Transverse colon (tissue), 4 donors: ENCODE measurements at regions not wholly inside any gene's neighbourhood (a gene's known extent, or its start where the extent isn't known, plus 50 kb on each side); places are given as distances from the start of the nearest gene placed in this dataset.

ENCODE experiments used
- DNase-seq: peaks from one replicate; pipeline ENCODE4 v3.0.0-alpha.2; 2019
- H3K27ac ChIP-seq, 4 donors: fragments of 200-600 bp; sonication (generic); 2 replicates each; pipeline ENCODE4 v1.5.1; 2016 to 2018; ENCODE audit warnings: inconsistent platforms in 4 of 4
- H3K27me3 ChIP-seq: fragments of 200-600 bp; sonication (generic); 2 replicates; pipeline ENCODE4 v1.5.1; 2017; ENCODE audit warnings: inconsistent platforms
- H3K36me3 ChIP-seq, 4 donors: fragments of 200-600 bp; sonication (generic); 2 replicates each; pipeline ENCODE4 v1.5.1; 2017 to 2019; ENCODE audit warnings: inconsistent platforms in 4 of 4
- H3K4me1 ChIP-seq, 4 donors: fragments of 200-600 bp; sonication (generic); 2 replicates each; pipeline ENCODE4 v1.5.1; 2017 to 2020; ENCODE audit warnings: inconsistent platforms in 4 of 4
- H3K4me3 ChIP-seq, 4 donors: fragments of 200-600 bp; sonication (generic); 1 replicate in 1 of 4; 2 replicates in 3 of 4; pipeline versions ENCODE4 v1.5.1 to v1.6.1; 2017 to 2019; ENCODE audit warnings: inconsistent platforms in 4 of 4
- H3K9me3 ChIP-seq, 2 donors: fragments of 200-600 bp; sonication (generic); 2 replicates each; pipeline ENCODE4 v1.5.1; 2017 to 2019; ENCODE audit warnings: inconsistent platforms in 2 of 2
- EP300 ChIP-seq: sonication (generic); formaldehyde crosslinking; IDR thresholded peaks from one replicate; pipeline ENCODE4 v1.6.1; 2017; ENCODE audit warnings: antibody characterized with exemption, low read depth
- POLR2A ChIP-seq: fragments of 450-650 bp; IDR thresholded peaks from one replicate; pipeline ENCODE4 v1.6.1; 2016; ENCODE audit warnings: antibody characterized with exemption, mild to moderate bottlenecking, moderate library complexity
- POLR2AphosphoS5 ChIP-seq, 3 donors: sonication (generic); formaldehyde crosslinking; IDR thresholded peaks; one replicate each; pipeline ENCODE4 v1.6.1; 2016; ENCODE audit warnings: antibody characterized with exemption in 3 of 3
- WGBS, 2 donors: methylation state at CpG; one replicate each; pipeline ENCODE4 v1.1.5; 2018; ENCODE audit warnings: low coverage in 1 of 2; 5-methylcytosine and 5-hydroxymethylcytosine counted together
- in situ Hi-C, 4 donors: fragments of 200-750 bp; cut with MboI; loops; one replicate each; pipeline versions ENCODE4 v1.15.0 to v1.15.1; 2017; ENCODE audit warnings: low sequenced_read_pairs in 3 of 4, low pct_ligation_motif_present in 1 of 4, low pct_unique_long_range_greater_than_20kb in 1 of 4
- intact Hi-C: fragments of 100-400 bp; cut with DNase I; formaldehyde crosslinking; loops from one replicate; pipeline ENCODE4 v1.15.1; 2023; ENCODE audit warnings: low total_unique reads
- TF ChIP-seq, protein P1 (sequence below), 5 experiments: fragments of 200-600 bp in 3 of 5; fragments of 450-650 bp in 2 of 5; sonication (generic) in 3 of 5; IDR thresholded peaks; 1 replicate in 2 of 5; 2 replicates in 3 of 5; pipeline ENCODE4 v1.5.1; 2016 to 2017; ENCODE audit warnings: antibody characterized with exemption in 5 of 5, inconsistent platforms in 3 of 5, mild to moderate bottlenecking in 2 of 5, moderate library complexity in 1 of 5

GRCh38 chr2:161104054-161104553, 56.1 kb upstream of the TANK start:
- H3K27ac ChIP-seq = no peak overlapping the region
- WGBS, 2 donors = 58 to 62% methylated on average over 4 to 5 of the region's 5 CpGs
- no peaks in the 10 kb centered on the region for H3K9me3 ChIP-seq
- no peak for DNase-seq
- H3K4me3 ChIP-seq = no peak overlapping the region
- peaks cover 0 to 16% (median 6%) of the 10 kb centered on the region in 4 donors for H3K4me1 ChIP-seq
- TF ChIP-seq POLR2AphosphoS5 (IDR thresholded peaks at IDR 0.05) (no peak), POLR2A (no peak), EP300 (no peak)
- TF ChIP-seq, protein P1, sequence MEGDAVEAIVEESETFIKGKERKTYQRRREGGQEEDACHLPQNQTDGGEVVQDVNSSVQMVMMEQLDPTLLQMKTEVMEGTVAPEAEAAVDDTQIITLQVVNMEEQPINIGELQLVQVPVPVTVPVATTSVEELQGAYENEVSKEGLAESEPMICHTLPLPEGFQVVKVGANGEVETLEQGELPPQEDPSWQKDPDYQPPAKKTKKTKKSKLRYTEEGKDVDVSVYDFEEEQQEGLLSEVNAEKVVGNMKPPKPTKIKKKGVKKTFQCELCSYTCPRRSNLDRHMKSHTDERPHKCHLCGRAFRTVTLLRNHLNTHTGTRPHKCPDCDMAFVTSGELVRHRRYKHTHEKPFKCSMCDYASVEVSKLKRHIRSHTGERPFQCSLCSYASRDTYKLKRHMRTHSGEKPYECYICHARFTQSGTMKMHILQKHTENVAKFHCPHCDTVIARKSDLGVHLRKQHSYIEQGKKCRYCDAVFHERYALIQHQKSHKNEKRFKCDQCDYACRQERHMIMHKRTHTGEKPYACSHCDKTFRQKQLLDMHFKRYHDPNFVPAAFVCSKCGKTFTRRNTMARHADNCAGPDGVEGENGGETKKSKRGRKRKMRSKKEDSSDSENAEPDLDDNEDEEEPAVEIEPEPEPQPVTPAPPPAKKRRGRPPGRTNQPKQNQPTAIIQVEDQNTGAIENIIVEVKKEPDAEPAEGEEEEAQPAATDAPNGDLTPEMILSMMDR (IDR thresholded peaks at IDR 0.05) = no peak
- intact Hi-C loops = no loop called here
- H3K36me3 ChIP-seq = no peaks in the 10 kb centered on the region
- in situ Hi-C loops = no loop called here
- no peaks in the 10 kb centered on the region for H3K27me3 ChIP-seq

- Histone ChIP-seq H3K9me3 (no peaks in the 10 kb centered on the region), H3K4me1 (peaks cover 0 to 13% (median 6%) of the 10 kb centered on the region in 4 donors), H3K27me3 (no peaks in the 10 kb centered on the region), H3K4me3 (no peak overlapping the region), H3K27ac (no peak overlapping the region), H3K36me3 (no peaks in the 10 kb centered on the region)
- no peak for DNase-seq
- no peak for TF ChIP-seq EP300
- TF ChIP-seq, protein P1 (IDR thresholded peaks at IDR 0.05) = no peak
- no peak for TF ChIP-seq POLR2A
- no peak for TF ChIP-seq POLR2AphosphoS5 (IDR thresholded peaks at IDR 0.05)
- in situ Hi-C loops = no loop called here
- intact Hi-C loops = no loop called here
- WGBS, 2 donors = 95 to 100% methylated on average over 1 of the region's 1 CpG
These were observed 53.0 kb upstream of the TANK start for GRCh38 chr2:161107265-161107664.
